ENCODE measurements at regions not wholly inside any gene's neighbourhood (a gene's known extent, or its start where the extent isn't known, plus 50 kb on each side); places are given as distances from the start of the nearest gene placed in this dataset.

DNA sequence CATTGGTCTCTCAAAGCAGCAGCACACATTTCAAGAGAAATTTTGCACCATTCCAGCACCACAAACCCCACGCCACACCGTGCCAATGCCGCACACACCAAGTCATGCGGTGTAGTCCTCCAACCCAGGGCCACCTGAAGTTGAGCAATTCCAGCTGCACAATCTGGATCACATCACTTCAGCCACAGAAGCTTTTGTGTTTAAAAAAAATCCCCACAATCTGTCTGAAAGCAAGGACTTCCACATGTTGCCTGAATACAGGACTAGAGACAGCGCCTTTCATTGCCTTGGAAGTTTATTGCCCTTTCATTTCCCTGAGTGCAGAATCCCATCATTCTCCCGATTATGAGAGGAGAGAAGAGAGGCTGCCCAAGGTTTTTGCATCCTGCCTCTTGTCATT is 175.6 kb upstream of the BCL6 start:
- no peak for TF ChIP-seq CTBP1 (IDR thresholded peaks at IDR 0.05; ENCODE audit: borderline replicate concordance)
- TF ChIP-seq, protein P1, sequence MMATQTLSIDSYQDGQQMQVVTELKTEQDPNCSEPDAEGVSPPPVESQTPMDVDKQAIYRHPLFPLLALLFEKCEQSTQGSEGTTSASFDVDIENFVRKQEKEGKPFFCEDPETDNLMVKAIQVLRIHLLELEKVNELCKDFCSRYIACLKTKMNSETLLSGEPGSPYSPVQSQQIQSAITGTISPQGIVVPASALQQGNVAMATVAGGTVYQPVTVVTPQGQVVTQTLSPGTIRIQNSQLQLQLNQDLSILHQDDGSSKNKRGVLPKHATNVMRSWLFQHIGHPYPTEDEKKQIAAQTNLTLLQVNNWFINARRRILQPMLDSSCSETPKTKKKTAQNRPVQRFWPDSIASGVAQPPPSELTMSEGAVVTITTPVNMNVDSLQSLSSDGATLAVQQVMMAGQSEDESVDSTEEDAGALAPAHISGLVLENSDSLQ (IDR thresholded peaks at IDR 0.05): no peak
- no peak for TF ChIP-seq FOXK2 (IDR thresholded peaks at IDR 0.05)
- no peak for TF ChIP-seq L3MBTL2 (conservative IDR thresholded peaks at IDR 0.05)
- no peak for TF ChIP-seq SP1 (IDR thresholded peaks at IDR 0.05)
- no peak for TF ChIP-seq SUZ12 (IDR thresholded peaks at IDR 0.05)
- no peak for TF ChIP-seq FOXA1 (IDR thresholded peaks at IDR 0.05)
- no peak for TF ChIP-seq ZNF384 (IDR thresholded peaks at IDR 0.05)
- no peak for TF ChIP-seq LEF1 (IDR thresholded peaks at IDR 0.05; ENCODE audit: borderline replicate concordance)
- TF ChIP-seq HDGF (IDR thresholded peaks at IDR 0.05; ENCODE audit: borderline replicate concordance): no peak
- TF ChIP-seq ELF4 (IDR thresholded peaks at IDR 0.05): no peak
- TF ChIP-seq FOXM1 (IDR thresholded peaks at IDR 0.05; ENCODE audit: borderline replicate concordance): no peak

Data from HEK293T (cell line).